ENCODE measurements at regions not wholly inside any gene's neighbourhood (a gene's known extent, or its start where the extent isn't known, plus 50 kb on each side); places are given as distances from the start of the nearest gene placed in this dataset.

DNA sequence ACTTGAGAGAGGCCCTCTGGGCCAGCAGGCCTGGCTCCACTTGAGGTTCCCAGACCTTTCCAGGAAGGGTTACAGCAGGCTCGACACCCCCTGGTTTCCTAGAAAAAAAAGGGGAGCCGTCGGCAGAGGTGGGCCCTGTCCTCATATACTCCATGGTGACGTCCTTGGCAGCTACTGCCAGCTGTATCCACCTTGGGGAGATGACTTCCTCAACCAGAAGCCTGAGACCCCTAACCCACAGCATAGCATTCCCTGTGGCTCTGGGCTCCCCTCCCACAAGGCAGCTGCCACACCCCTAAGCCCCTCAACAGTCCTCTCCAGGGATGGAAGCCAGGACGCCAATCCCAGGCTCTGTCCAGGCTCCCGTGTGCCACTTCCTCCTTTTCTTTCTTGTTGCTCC is 294.8 kb downstream of the CDC5L start:
- no peak for DNase-seq

DNA sequence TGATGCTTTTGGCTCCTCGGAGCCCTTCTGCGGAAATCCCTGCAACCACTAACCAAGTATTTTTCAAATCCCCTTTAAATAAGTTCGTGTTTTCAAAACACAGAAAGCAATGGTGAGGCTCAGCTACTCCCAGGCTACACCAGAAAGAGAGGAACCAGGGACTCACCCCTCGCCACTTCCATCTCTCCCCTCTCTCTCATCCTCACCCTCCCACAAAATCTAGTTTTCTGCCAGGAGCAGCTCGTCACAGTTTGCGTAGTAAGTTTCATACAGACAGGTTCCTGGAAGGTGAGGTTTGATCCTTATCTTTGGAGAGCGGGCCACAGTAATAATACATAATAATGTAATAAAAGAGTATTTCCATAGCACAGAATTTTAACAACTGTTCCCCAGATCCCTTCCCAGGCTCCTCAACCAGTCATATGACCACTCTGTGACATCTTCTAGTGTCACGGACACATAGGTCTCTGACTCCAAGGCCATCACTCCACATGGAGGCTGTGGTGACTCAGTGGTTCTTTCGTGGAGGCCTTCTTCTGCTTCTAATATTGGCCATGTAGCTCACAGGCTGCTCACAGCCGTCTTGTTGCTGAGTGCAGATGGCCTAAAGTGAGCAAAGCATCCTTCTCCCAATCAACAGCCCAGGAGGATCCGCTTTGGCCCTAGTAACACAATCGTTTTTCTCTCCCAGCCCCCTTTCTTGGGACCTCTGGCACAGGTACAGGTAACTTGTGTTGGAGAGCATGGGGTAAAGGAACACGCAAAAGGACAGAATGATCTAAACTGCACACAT is 295.7 kb downstream of the CDC5L start:
- DNase-seq, result no peak

DNA sequence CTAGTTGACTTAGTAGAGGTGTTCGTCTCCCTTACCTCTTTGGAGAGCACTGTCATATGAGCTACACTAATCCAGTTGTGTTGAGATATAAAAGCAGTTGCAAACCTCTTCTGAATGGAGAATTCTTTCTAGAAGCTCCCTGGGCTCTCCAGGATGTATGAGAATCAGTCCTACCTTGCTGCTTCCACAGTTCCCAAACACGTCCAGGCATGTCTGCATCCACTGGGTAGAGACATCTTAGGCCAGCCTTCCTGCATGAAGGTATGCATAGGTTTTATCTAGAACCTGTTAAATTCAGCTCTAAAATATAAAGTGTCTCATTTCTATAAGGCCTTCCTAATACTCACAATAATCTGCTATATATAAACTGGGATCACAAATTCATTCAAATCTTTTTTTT is 297.7 kb downstream of the CDC5L start:
- no peak for DNase-seq

DNA sequence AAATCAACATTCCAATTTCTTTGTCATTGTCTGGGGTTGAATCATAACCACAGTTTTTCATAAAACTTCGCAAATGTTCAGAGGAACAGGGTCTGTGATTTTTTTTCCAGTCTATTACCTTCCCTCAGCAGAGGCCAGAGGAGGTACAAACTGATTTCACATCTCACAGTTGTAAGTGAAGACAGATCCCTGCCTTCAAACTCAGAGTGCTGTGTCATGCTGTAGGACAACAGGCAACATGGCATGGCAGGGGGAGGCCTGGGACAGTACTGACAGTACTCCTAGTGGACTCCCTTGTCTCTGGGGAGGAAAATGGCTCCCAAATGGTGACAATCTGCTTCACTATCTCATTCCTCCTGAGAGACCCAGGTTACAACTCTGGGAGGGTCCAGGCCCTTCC is 308.6 kb downstream of the CDC5L start:
- no peak for DNase-seq

DNA sequence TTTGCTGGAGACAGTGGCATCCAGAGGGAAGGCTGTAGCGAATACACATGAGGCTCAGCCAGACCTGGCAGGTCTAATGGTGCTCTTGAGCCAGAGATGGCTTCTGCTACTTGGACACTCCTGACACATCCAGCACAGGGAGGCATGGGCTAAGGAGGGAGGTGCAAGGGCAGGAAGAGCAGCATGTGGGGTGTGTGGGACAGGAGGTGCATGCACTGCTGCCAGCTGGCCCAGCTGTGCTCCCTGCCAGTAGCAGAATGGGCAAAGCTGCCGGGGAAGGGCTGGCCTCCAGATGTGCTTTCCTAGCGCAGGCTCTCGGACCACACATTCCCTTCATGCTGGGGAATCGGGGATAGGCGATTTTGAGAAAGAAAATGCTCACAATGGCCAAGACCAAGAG is 309.2 kb downstream of the CDC5L start:
- no peak for DNase-seq

DNA sequence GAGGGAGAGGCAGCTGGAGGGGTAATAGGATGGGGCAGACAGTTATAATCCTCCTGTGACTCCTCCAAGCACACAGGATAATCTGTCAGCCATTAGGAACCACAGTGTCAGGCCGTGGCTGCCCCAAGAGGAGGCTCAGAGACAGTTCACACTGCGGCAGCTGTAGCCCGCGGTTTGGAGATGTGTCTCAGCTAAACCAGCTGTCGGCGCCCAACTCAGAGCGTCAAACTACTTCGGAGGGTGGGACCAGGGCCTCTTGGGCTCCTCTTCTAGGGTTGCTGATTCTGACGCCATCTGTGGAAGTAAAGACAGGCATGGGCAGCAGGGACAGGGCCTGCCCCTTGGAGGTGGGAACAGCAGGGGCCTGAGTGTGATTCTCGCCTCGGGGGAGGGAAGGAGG is 309.8 kb downstream of the CDC5L start:
- no peak for DNase-seq

DNA sequence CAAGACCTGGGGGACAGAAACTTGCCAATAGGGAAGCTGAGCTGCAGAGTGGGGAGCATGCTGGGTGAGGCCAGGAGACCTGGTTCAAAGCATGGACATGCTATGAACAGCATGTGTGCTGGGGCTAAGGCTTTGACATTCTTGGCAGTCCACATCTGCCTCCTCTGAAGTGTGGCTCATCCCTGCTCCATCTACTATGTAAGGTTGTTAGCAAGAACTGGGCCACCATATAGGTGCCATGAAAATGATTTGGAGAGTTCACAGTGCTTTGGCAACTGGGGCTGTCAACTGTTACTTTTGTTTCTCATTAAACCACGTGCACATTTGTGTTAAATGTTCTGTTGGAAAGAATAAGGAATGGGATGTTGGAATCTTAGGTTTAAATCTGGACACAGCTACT is 311.1 kb downstream of the CDC5L start:
- no peak for DNase-seq

DNA sequence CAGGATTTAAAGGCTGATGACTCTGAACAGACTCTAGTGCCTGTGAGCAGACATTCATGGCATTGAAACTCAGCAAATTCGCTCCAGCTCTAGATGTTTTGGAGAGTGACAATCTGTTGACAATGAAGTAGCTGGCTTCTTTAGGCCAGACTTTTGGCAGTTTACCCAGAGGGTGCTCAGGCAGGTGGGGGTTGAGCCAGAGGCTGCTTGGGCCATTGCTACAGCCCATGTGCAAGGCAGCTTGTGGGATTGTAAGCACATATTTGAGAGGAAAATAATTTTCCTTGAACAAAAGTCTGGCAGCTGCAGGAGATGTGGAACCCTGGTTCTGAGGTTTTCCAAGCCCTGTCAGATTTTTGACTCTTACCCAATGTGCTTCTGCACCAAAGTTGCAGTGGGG is 311.6 kb downstream of the CDC5L start:
- DNase-seq, result no peak

DNA sequence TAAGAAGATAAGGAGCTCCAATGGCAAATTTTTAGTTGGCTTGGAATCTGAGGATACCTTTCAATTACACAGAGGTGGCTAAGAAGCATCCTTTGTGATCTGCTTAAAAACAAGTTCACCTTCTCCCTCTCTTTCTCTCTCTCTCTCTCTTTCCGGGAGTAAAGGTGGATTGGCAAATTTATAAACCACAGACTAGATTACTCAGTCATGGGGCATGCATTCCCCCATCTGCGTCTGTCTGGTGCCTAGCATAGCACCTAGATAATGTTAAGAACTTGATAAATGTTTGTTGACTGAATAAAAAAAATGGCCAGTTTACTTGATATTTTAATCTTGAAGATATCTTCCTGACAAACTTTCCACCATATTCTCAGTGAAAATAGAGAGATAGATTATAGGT is 312.3 kb downstream of the CDC5L start:
- DNase-seq, result no peak

DNA sequence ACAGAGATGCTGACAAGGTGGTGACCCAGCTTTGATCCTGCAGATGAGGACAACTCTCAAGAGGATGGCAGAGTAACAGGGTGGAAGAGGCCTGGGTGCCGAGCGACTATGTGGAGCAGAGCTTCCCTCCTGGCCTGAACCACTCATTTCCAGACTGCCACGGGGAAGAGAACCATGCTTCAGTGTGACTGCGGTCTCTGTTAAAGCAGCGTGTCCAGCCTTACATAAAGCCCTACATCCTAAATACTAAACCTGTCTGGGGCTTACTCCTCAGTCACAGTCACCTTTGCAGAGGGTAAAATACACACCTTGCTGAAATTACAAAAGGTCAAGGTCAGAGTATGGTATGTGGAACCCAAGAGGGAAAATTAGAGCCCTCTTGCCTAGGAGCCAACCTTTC is 312.9 kb downstream of the CDC5L start:
- DNase-seq, result no peak

DNA sequence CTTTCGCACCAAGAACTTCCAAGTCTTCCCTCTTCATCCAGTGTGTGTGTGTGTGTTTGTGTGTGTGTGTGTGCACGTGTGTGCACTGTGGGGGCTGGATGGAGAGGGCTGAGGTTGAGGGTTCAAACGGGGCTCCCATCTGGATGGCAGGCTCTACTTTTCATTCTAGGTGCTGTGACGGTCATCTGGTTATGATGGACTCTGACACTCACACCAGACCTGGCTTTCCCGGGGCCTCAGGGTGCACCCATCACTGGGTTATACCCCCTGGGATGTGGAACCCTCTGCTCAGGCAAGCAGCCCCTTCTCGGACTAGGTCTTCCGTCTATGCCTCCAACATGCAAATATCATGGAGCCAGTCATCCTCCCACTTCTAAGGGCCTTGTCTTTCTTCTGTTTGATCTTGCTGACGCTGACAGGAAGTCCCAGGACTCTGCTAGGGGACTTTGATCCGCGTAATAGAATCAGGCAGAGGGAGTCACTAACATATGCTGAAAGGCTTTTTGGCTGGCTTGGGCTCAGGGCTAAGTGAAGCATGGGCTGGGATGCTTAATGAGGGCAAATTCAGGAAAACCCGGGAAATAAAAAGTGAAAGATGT is 313.6 kb downstream of the CDC5L start:
- DNase-seq, result no peak

DNA sequence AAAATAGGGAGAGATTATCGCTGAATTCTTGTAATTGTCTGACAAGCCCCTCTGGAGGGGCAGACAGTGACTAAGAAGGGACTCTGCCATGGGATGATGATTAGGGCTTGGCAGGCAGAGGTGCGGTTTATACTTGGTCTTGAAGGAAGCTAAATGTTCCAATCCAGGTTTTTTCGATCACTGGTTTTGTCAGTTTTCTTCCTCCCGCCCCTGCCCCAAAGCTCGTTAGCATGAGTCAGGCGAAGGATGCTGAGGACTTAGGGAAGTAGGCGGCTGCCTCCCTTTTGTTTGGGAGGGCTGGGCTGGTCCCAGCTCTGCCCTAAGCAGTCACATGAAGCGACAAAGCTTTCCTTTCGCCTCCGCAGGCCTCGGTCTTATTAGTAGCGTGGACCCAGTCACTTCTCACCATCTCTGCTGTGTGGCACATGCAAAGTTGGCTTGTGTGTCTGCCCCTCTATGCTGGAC is 314.2 kb downstream of the CDC5L start:
- DNase-seq, result no peak

DNA sequence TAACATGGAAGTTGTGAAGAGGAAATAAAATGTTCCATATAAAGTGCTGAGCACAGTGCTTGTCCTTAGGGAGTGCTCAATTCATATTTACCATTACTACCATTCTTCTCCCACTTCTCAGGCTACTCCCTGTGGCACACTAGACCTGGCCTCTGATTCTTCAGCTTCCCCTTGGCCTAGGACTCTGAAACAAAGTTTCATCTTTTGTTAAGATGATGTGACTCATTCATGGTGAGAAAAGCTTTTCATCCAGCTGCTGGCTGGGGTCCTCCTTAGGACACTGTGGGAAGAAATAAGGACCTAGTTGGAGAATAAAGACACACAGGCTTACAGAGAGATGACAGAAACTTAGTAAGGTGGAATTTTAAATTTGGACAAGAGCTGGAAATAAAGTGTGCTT is 314.8 kb downstream of the CDC5L start:
- no peak for DNase-seq

DNA sequence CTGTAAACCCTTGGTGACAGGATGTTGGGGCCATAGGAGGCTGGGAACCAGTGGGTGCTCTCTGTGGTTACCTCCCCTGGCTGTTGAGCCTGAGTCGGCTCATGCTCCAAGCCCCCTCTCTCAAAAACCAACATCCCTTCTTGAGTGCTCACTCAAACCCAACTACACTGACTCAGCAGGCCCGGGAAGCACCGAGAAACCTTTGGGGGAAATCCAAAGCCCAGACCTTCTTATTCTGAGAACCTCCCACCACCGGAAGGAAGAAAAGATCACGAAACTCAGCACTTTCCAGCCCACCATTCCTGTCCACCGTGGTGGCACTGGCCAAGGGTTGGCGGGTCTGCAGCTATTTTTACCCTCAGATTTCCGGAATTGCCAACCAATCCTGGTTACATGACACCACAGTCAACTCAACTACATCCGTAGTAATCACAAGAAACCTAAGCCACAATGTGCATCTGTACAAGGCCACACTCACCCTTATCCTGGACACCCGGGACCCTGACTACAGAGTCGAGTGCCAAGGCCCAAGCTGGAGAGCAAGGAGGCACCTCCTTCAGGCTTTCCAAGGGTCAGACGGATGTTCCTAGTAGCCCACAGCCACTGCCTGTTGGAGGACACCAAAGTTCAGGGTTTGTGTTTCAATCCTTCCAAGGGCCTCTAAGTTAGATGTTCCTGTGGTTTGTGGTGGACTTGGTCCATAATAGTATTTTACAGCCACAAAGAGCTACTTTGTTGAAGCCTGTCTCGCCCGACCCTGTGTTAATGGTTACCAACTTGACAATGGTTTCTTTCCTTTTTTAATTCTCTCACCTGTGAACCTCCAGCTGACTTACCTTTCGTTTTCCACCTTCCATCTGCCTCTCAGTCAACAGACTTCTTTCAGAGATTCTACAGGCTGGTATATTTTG is 317.0 kb downstream of the CDC5L start:
- DNase-seq, result peak in 1 of 2 donors; percentile 5

DNA sequence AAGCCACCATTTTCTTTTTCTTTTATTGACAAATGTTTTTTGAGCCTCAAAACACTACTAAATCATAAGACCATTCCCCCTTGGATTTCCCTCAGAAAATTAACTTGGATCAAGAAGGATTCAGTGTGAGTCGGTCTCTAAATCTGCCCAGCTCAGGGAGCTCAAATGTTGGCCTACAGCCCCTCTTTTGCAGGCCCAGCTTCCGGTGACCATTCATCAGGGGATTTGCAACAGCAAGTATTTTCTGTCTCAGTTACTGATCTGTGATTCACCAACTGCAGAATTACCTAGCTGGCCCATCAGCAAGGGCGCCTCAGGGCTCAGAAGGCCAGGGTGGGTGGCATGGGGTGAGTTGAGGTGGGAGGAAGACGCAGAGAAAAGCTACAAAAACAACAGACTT is 318.1 kb downstream of the CDC5L start:
- DNase-seq, result no peak

DNA sequence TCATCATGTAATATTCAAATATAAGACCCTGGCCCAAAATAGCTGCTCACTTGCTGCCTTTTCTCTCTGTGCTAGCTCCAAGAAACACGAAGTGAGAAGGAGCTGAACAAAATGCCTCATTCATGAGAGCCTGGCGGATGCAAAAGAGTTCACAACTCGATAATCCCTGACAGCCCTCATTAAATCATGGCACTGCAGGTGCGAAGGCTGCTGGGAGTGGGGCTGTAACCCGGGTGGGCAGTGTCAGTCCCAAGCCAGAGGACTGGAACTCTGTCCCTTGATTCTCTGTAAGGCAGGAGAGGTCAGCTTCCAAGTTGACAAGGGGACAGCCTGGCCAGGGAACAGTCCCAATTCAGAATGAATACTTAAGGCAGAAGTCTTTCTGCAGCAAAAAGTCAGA is 318.5 kb downstream of the CDC5L start:
- DNase-seq, result no peak

DNA sequence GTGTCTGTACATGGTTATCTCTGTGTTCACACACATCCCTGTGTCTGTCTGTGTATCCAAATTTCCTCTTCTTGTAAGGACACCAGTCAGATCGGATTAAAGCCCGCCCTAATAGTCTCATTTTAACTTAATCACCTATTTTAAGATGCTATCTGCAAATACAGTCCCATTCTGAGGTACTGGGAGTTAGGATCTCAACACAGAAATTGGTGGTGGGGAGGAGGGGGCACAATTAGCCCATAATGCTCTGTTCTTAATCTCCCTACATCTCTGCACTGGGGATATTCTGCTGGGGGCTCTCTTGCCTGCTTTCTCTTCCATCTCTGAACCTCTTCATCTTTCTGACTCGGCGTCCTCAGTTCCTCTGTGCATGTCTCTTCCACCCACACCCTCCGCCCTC is 320.7 kb downstream of the CDC5L start:
- DNase-seq, result no peak

DNA sequence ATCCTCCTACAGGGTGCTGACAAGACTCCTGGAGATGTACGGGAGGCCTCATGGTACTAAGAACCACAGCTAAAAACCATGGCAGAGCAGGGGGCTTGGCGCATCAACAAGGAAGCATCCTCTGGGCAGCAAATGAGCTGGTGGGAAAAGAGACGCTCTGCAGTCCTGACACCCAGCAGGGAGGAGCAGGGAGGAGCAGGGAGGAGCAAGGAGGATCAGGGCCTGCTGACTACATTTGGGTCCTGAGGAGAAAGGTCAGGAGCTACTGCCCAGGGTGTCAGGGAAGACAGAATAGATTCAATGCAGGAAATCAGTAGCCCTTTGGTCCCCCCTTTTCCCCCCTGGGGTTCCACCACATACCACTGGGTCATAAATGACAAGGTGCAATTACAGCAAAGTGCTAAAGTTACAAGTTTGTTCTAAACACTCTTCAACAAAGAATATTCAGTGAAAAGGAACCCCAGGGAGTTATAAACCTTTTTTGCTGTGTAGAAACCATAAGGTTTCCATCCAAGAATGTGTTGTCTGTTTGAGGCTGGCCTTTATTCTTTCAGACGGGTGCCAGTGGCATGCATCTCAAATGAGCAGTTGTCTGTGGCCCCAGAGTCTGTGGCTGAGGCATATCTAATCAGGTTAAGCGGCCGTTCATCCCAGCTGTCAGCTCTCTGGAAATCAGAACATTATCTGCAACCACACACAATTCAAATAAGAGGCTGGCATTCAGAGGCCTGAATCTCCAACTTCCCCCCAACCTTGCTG is 325.0 kb downstream of the CDC5L start:
- DNase-seq, result no peak

DNA sequence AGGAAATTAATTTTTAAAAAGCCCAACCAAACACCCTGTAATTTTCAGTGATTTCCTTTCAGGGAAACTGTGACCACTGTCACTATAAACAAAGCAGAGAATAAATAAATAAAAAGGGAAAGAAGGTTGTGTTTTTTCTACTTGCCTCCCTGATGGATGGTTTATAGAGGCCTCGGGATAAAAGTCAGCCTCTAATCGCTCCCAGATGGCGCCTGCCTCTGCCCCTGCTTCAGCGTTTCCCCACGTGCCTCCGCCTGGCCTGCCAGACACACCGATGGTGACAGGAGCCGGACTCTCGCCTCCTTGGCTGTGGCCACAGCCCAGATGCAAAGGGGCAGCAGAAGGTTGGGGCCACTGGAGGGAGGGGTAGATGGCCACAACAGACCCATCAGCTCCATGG is 327.7 kb downstream of the CDC5L start:
- DNase-seq, result no peak

DNA sequence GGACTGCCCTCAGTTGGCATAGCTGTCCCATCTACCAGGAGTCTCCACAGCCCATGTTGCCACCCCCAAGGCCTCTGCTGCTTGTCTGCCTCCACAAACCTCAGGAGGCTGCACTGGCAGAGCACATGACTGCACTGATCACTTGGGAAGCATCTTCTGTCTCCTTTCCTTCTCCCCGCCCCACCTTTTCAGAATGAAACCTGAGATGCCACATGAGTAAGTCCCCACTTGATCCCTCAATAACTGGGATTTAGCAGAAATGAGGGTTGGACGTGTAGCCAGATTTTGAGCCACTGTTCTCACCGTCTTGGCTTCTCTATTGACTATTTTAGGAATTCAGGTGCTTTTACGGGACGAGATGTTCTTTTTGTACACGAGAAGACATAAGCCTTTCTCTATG is 328.4 kb downstream of the CDC5L start:
- no peak for DNase-seq

DNA sequence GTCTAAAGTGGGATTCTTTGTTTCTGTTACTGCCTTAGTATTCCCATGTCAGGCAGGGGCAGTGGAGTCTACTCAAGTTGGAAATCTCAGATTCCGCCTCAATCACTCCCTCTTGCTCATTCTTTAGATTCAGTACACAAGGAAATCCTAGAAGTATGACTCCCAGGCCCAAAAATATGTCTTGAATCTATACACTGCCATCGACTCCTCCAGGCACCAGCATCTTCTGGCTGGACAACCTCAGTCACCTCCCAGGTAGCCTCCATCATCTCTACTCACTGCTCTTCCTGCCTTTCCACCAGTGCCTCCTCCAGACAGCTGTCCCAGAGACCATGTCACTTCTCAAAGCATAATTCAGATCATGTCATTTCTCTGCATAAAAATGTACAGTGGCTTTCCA is 329.9 kb downstream of the CDC5L start:
- DNase-seq, result no peak

DNA sequence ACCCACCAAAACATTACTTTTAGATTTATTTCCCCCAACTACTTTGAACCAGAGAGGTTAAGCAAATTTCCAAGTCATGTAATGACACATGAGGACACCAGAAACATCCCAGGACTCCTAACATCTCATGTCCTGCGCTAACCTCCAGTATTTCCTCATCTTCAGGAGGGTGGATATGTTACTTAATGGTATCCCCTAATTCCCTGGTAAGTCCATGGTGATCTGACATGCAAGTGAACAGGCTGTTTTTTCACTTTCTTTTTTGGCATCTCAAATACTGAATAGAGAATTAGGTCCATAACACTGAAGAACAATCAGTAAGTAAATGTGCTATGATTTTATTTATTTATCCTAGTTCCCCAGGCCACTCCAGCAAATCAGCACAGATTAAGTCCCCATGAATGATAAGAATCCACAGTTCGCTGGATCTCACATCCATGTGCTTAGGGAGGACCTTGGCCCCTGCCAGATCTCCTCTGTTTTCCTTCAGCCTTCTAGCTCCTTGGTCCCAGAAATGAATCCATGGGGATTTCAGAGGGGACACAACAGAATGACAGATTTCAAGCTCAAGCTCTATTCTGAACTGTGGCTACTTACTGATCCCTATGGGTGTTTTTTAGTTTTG is 334.6 kb downstream of the CDC5L start:
- no peak for DNase-seq

DNA sequence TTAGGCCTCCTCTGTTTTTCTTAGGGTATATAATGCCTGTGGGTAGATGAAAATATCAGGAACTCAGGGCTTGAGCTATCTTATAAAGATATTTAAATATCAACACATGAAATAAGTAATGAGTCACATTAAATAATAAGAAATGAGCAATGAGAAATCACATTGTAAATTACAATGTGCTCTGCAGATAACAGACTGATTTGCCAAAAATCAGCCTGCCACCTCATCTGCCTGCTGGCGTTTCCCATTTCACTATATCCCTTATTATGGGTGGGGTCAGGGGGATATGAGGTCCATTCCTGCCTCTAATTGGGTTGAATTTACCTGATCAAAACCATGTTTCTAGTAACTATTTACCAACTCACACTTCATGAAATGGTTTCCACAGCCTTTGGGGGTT is 335.2 kb downstream of the CDC5L start:
- DNase-seq, result no peak
